Endothelial cell of umbilical vein (primary cell): ENCODE measurements at regions not wholly inside any gene's neighbourhood (a gene's known extent, or its start where the extent isn't known, plus 50 kb on each side); places are given as distances from the start of the nearest gene placed in this dataset.

Source experiments
- CTCF ChIP-seq, 2 donors: IDR thresholded peaks; 1 replicate in 1 of 2; 2 replicates in 1 of 2; pipeline ENCODE4 v1.5.1; 2011; ENCODE audit warnings: low read length in 2 of 2, mild to moderate bottlenecking in 2 of 2, moderate library complexity in 2 of 2, control low read depth in 1 of 2, inconsistent platforms in 1 of 2, low read depth in 1 of 2; ENCODE audit not compliant: insufficient read depth in 1 of 2; ENCODE audit errors: extremely low read depth in 1 of 2
- EZH2 ChIP-seq: IDR thresholded peaks from 2 replicates; pipeline ENCODE4 v1.6.1; 2012; ENCODE audit warnings: borderline replicate concordance, low read depth, mild to moderate bottlenecking, moderate library complexity, low read length, inconsistent platforms; ENCODE audit not compliant: severe bottlenecking
- JUN ChIP-seq: IDR thresholded peaks from 2 replicates; pipeline ENCODE4 v1.6.1; 2011; ENCODE audit warnings: borderline replicate concordance, low read depth; ENCODE audit not compliant: insufficient read length, insufficient read depth
- MAX ChIP-seq: IDR thresholded peaks from 2 replicates; pipeline ENCODE4 v1.6.1; 2011; ENCODE audit not compliant: insufficient read depth, insufficient read length
- MYC ChIP-seq: IDR thresholded peaks from one replicate; pipeline ENCODE4 v1.6.1; 2011; ENCODE audit warnings: mild to moderate bottlenecking, low read depth, low read length
- POLR2A ChIP-seq: IDR thresholded peaks from 2 replicates; pipeline ENCODE4 v1.6.1; 2012; ENCODE audit warnings: low read depth, mild to moderate bottlenecking, control low read depth, low read length
- POLR2AphosphoS5 ChIP-seq: IDR thresholded peaks from 2 replicates; pipeline ENCODE4 v1.6.1; 2012; ENCODE audit warnings: low read depth, mild to moderate bottlenecking, control low read depth, low read length, moderate library complexity; ENCODE audit not compliant: insufficient read depth

- TF ChIP-seq CTCF (IDR thresholded peaks at IDR 0.05; ENCODE audit: extremely low read depth in 1 of 2, insufficient read depth in 1 of 2, low read depth in 1 of 2, low read length in 2 of 2) (no peak), POLR2A (no peak), POLR2AphosphoS5 (no peak), MYC (no peak), EZH2 (no peak), MAX (no peak), JUN (no peak)
Measured at GRCh38 chr2:133992454-133992853, 261.4 kb upstream of the MGAT5 start.
